ENCODE measurements at regions not wholly inside any gene's neighbourhood (a gene's known extent, or its start where the extent isn't known, plus 50 kb on each side); places are given as distances from the start of the nearest gene placed in this dataset.

- no peak overlapping the region for H3K4me3 Mint-ChIP-seq
- DNase-seq: no peak
Measured at GRCh38 chr3:102906818-102907217, 472.0 kb downstream of the ZPLD1 start.

More at GRCh38 chr3:102906818-102907217, 472.0 kb downstream of the ZPLD1 start:
- no peak overlapping the region for H3K23ac ChIP-seq (ENCODE audit: insufficient read length, low read depth, low read length)
- no peaks in the 10 kb centered on the region for H4K20me1 ChIP-seq (ENCODE audit: control insufficient read depth, insufficient read depth, insufficient read length)
- H3K56ac ChIP-seq (ENCODE audit: insufficient read length, low read depth, low read length): no peak overlapping the region
- H2BK15ac ChIP-seq (ENCODE audit: low read depth, low read length): no peak overlapping the region
- no peak overlapping the region for H2BK20ac ChIP-seq (ENCODE audit: low read depth, low read length, poor library complexity, severe bottlenecking)
- H3K9me3 ChIP-seq (ENCODE audit: control insufficient read depth, low read depth, low read length): no peaks in the 10 kb centered on the region
- H3K4me1 ChIP-seq (ENCODE audit: insufficient read depth, low read length): no peaks in the 10 kb centered on the region; the same call in 1 of the 2 replicates
- no peak overlapping the region for H3T11ph ChIP-seq (ENCODE audit: low read length)
- H3K14ac ChIP-seq (ENCODE audit: insufficient read depth, low read length): no peak overlapping the region
- no peaks in the 10 kb centered on the region for H3K79me2 ChIP-seq (ENCODE audit: insufficient read depth, low read length)
- H2BK5ac ChIP-seq (ENCODE audit: insufficient read length, low read length): no peak overlapping the region
- H2BK12ac ChIP-seq (ENCODE audit: insufficient read length, low read depth, low read length): no peak overlapping the region
- H2AFZ ChIP-seq (ENCODE audit: low read length): no peak overlapping the region
- H3K18ac ChIP-seq (ENCODE audit: insufficient read length, low read depth, low read length): no peak overlapping the region
- no peaks in the 10 kb centered on the region for H3K79me1 ChIP-seq (ENCODE audit: insufficient read depth, low read depth, low read length, poor library complexity, severe bottlenecking)
- Mint-ChIP-seq H3K36me3 (ENCODE audit: insufficient read depth in 1 of 3, low read depth in 3 of 3) (no peaks in the 10 kb centered on the region), H3K9me3 (peaks cover 0 to 4% of the 10 kb centered on the region in 2 experiments; a peak in 1 of 5 replicates), H3K27ac (no peak overlapping the region), H3K4me1 (peaks cover 2 to 6% of the 10 kb centered on the region in 2 experiments; a peak in 3 of 4 replicates), H3K27me3 (ENCODE audit: low read depth) (no peaks in the 10 kb centered on the region)
- no peak overlapping the region for H3K4ac ChIP-seq (ENCODE audit: low read depth, low read length)
- no peak for TF ChIP-seq CTCF (conservative IDR thresholded peaks at IDR 0.05)
- WGBS (ENCODE audit: extremely low coverage, insufficient read length, low lambda C conversion rate): no CpG with 5 or more reads among the region's 1 CpG
- H2BK120ac ChIP-seq (ENCODE audit: low read depth, low read length, poor library complexity, severe bottlenecking): no peak overlapping the region
- no peak overlapping the region for H4K91ac ChIP-seq (ENCODE audit: insufficient read length, low read depth, low read length)
- no peak overlapping the region for H2AK5ac ChIP-seq (ENCODE audit: insufficient read length, low read length)
- no peak overlapping the region for H4K8ac ChIP-seq (replicated peaks; ENCODE audit: insufficient read length, low read depth, low read length)
- H3K9ac ChIP-seq (ENCODE audit: extremely low read depth, insufficient read length, low read length): no peak overlapping the region
- no peaks in the 10 kb centered on the region for H3K27me3 ChIP-seq (ENCODE audit: insufficient read depth, low read length)
- no peak overlapping the region for H3K4me2 ChIP-seq (ENCODE audit: insufficient read depth, insufficient read length, low read length)
- H4K5ac ChIP-seq (ENCODE audit: insufficient read length, low read depth, low read length): no peak overlapping the region
- no peaks in the 10 kb centered on the region for H3K23me2 ChIP-seq (ENCODE audit: insufficient read length, low read depth, low read length, poor library complexity, severe bottlenecking)
- H3K27ac ChIP-seq (ENCODE audit: insufficient read length, low read depth, low read length): no peak overlapping the region
